Endodermal cell (in vitro differentiated cells): ENCODE measurements at regions not wholly inside any gene's neighbourhood (a gene's known extent, or its start where the extent isn't known, plus 50 kb on each side); places are given as distances from the start of the nearest gene placed in this dataset.

ENCODE experiments used
- DNase-seq: peaks from one replicate; pipeline ENCODE4 v3.0.0-alpha.2; 2017
- H3K27ac ChIP-seq: 2 replicates; pipeline ENCODE4 v1.5.1; 2013; ENCODE audit warnings: mild to moderate bottlenecking, low read depth, low read length, moderate library complexity
- H3K27me3 ChIP-seq: 2 replicates; pipeline ENCODE4 v1.6.1; 2013; ENCODE audit warnings: mild to moderate bottlenecking, low read length, moderate library complexity; ENCODE audit not compliant: insufficient read depth, control insufficient read depth, poor library complexity, severe bottlenecking
- H3K36me3 ChIP-seq: 2 replicates; pipeline ENCODE4 v1.7.0; 2013; ENCODE audit warnings: mild to moderate bottlenecking, low read length, moderate library complexity; ENCODE audit not compliant: control insufficient read depth, insufficient read depth
- H3K4me1 ChIP-seq: one replicate; pipeline ENCODE4 v1.7.0; 2013; ENCODE audit warnings: low read length; ENCODE audit not compliant: control insufficient read depth, insufficient read depth
- H3K4me3 ChIP-seq: 2 replicates; pipeline ENCODE4 v1.5.1; 2013; ENCODE audit warnings: mild to moderate bottlenecking, low read length, moderate library complexity
- H3K9ac ChIP-seq: 2 replicates; pipeline ENCODE4 v1.6.1; 2013; ENCODE audit warnings: mild to moderate bottlenecking, low read length, moderate library complexity; ENCODE audit not compliant: poor library complexity, severe bottlenecking; ENCODE audit errors: extremely low read depth
- H3K9me3 ChIP-seq: 2 replicates; pipeline ENCODE4 v1.6.1; 2013; ENCODE audit warnings: mild to moderate bottlenecking, low read length, moderate library complexity; ENCODE audit not compliant: control insufficient read depth
- H3K27ac Mint-ChIP-seq: 2 replicates; pipeline ENCODE4 v1.8.0; 2020; ENCODE audit warnings: mixed read lengths
- H3K27me3 Mint-ChIP-seq: 2 replicates; pipeline ENCODE4 v1.8.0; 2021; ENCODE audit warnings: mild to moderate bottlenecking, mixed read lengths; ENCODE audit not compliant: insufficient read depth
- H3K36me3 Mint-ChIP-seq: 2 replicates; pipeline ENCODE4 v1.8.0; 2020; ENCODE audit warnings: low read depth, mixed read lengths
- H3K4me1 Mint-ChIP-seq: 2 replicates; pipeline ENCODE4 v1.8.0; 2020; ENCODE audit warnings: mixed read lengths
- H3K4me3 Mint-ChIP-seq: 2 replicates; pipeline ENCODE4 v1.8.0; 2020; ENCODE audit warnings: mild to moderate bottlenecking, moderate library complexity, mixed read lengths
- H3K9me3 Mint-ChIP-seq: 2 replicates; pipeline ENCODE4 v1.8.0; 2020; ENCODE audit warnings: mild to moderate bottlenecking, mixed read lengths
- WGBS, 2 experiments: methylation state at CpG; one replicate each; pipeline versions ENCODE4 v1.1.5 to v1.1.7; 2013; ENCODE audit warnings: missing lambda C conversion rate in 2 of 2, mixed read lengths in 1 of 2; ENCODE audit not compliant: insufficient coverage in 1 of 2, insufficient read length in 1 of 2; 5-methylcytosine and 5-hydroxymethylcytosine counted together
- TF ChIP-seq, protein P1 (sequence below): fragments of 200-600 bp; sonication (generic); conservative IDR thresholded peaks from 2 replicates; pipeline ENCODE4 v1.5.0; 2021; ENCODE audit warnings: antibody characterized with exemption, mild to moderate bottlenecking

DNA sequence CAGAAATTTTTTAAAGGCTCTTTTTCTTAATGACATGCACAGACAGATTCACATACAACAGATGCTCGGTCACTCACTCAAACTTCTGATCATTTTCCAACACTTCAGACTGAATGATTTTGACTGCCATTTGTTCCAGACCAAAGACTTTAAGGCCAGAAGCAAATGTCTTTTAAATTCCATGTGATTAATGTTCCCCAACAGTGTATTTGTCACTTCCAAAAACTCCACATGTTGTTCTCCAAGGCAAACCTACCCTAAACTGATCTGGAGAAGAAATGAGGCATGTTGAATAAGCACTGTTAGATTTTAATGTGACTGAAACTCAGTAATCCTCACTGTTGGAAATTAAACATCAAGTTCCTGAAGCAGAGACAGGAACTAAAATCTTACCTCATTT lies 366.7 kb downstream of the GABRG2 start:
- H3K4me1 ChIP-seq = no peaks in the 10 kb centered on the region
- TF ChIP-seq, protein P1, sequence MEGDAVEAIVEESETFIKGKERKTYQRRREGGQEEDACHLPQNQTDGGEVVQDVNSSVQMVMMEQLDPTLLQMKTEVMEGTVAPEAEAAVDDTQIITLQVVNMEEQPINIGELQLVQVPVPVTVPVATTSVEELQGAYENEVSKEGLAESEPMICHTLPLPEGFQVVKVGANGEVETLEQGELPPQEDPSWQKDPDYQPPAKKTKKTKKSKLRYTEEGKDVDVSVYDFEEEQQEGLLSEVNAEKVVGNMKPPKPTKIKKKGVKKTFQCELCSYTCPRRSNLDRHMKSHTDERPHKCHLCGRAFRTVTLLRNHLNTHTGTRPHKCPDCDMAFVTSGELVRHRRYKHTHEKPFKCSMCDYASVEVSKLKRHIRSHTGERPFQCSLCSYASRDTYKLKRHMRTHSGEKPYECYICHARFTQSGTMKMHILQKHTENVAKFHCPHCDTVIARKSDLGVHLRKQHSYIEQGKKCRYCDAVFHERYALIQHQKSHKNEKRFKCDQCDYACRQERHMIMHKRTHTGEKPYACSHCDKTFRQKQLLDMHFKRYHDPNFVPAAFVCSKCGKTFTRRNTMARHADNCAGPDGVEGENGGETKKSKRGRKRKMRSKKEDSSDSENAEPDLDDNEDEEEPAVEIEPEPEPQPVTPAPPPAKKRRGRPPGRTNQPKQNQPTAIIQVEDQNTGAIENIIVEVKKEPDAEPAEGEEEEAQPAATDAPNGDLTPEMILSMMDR = no peak
- Mint-ChIP-seq H3K4me1 (no peaks in the 10 kb centered on the region), H3K27ac (no peak overlapping the region), H3K36me3 (no peaks in the 10 kb centered on the region), H3K4me3 (no peak overlapping the region), H3K27me3 (no peaks in the 10 kb centered on the region), H3K9me3 (no peaks in the 10 kb centered on the region)
- H3K27me3 ChIP-seq = no peaks in the 10 kb centered on the region
- 82 to 100% methylated on average over 1 of the region's 1 CpG for WGBS, 2 experiments
- H3K4me3 ChIP-seq = no peak overlapping the region
- no peak overlapping the region for H3K9ac ChIP-seq
- no peaks in the 10 kb centered on the region for H3K36me3 ChIP-seq
- no peak for DNase-seq
- no peaks in the 10 kb centered on the region for H3K9me3 ChIP-seq
- no peak overlapping the region for H3K27ac ChIP-seq

DNA sequence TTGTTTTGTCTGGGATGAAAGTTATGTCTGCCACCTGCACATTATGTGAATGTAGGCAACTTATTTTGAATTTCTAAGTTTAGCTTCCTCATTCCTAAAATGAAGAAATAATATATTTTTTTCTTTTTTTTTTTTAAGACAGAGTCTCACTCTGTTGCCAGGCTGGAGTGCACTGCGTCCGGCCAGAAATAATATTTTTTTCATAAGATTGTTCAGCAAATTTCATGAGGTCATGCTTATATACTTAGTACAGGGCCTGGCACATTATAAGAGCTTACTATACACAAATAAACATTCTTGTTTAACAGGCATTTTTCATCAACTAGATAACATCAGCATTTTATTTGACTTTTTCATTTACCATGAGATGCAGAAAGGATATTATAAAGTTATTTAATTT lies 368.5 kb downstream of the GABRG2 start:
- Mint-ChIP-seq H3K4me3 (no peak overlapping the region), H3K27ac (no peak overlapping the region), H3K27me3 (no peaks in the 10 kb centered on the region), H3K36me3 (no peaks in the 10 kb centered on the region), H3K9me3 (no peaks in the 10 kb centered on the region), H3K4me1 (no peaks in the 10 kb centered on the region)
- TF ChIP-seq, protein P1 = no peak
- 97% methylated on average over 2 of the region's 2 CpGs; no CpG with 5 or more reads in 1 of the 2 experiments for WGBS, 2 experiments
- Histone ChIP-seq H3K36me3 (no peaks in the 10 kb centered on the region), H3K9ac (no peak overlapping the region), H3K27ac (no peak overlapping the region), H3K4me1 (no peaks in the 10 kb centered on the region), H3K4me3 (no peak overlapping the region), H3K9me3 (no peaks in the 10 kb centered on the region), H3K27me3 (no peaks in the 10 kb centered on the region)
- DNase-seq = no peak

DNA sequence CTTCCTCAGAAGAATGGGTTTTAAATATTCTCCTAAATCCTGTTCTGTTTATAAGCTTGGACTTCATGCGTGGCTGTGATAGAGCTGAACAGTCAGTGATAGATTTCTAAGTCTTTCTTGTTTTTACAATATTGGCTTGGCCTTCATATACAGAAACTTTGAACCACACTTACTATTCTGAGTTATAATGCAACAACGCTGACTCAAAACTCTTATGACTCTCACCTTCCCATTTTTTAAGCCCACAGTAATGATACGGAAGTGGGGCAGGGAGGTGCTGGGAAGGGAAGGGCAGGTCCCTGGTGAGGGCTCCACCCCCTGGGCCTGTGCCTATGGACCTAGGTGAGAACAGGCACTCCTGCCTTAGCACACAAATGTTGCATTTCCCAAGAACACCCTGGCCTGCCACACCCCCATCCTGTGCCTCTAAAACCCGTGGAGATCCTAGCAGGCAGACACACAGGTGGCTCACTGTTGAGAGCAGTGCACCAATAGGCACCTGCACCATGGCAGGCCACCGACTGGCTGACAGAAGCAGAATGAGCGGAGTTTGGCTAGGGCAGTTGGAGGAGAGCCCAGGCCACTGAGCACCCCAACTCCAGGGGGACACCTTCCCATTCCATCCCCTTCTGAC lies 376.7 kb downstream of the GABRG2 start:
- WGBS, 2 experiments = 94% methylated on average over 6 of the region's 6 CpGs; no CpG with 5 or more reads in 1 of the 2 experiments
- no peak overlapping the region for H3K9ac ChIP-seq
- H3K36me3 ChIP-seq = no peaks in the 10 kb centered on the region
- H3K4me3 ChIP-seq = no peak overlapping the region
- DNase-seq = no peak
- TF ChIP-seq, protein P1 = no peak
- H3K4me3 Mint-ChIP-seq = no peak overlapping the region
- no peak overlapping the region for H3K27ac ChIP-seq
- H3K27ac Mint-ChIP-seq = no peak overlapping the region
- no peaks in the 10 kb centered on the region for H3K4me1 ChIP-seq
- H3K27me3 ChIP-seq = no peaks in the 10 kb centered on the region
- no peaks in the 10 kb centered on the region for H3K9me3 Mint-ChIP-seq
- H3K27me3 Mint-ChIP-seq = no peaks in the 10 kb centered on the region
- no peaks in the 10 kb centered on the region for H3K36me3 Mint-ChIP-seq
- H3K4me1 Mint-ChIP-seq = no peaks in the 10 kb centered on the region
- H3K9me3 ChIP-seq = no peaks in the 10 kb centered on the region
